HEK293T (cell line): ENCODE measurements at regions not wholly inside any gene's neighbourhood (a gene's known extent, or its start where the extent isn't known, plus 50 kb on each side); places are given as distances from the start of the nearest gene placed in this dataset.

Experiments used
- CTCF ChIA-PET: fragments of 350-600 bp; formaldehyde crosslinking; extraction: SDS; loops from one replicate; lab custom pipeline; 2021; ENCODE audit warnings: antibody characterized with exemption, inconsistent platforms; lab: Yijun Ruan, JAX
- POLR2A ChIA-PET: fragments of 350-600 bp; formaldehyde crosslinking; extraction: SDS; loops from one replicate; lab custom pipeline; 2020; ENCODE audit warnings: antibody characterized with exemption, inconsistent platforms; lab: Yijun Ruan, JAX
- DNase-seq: peaks from one replicate; pipeline ENCODE4 v3.0.0; 2012; ENCODE audit warnings: mixed read lengths; ENCODE audit errors: extremely low spot score
- ARNT ChIP-seq: fragments of 450-650 bp; IDR thresholded peaks from 2 replicates; pipeline ENCODE4 v1.6.1; 2017; ENCODE audit warnings: mild to moderate bottlenecking
- BHLHE40 ChIP-seq: fragments of 450-650 bp; IDR thresholded peaks from 2 replicates; pipeline ENCODE4 v1.6.1; 2016; ENCODE audit warnings: mild to moderate bottlenecking, moderate library complexity, borderline replicate concordance
- CTBP1 ChIP-seq: fragments of 450-650 bp; IDR thresholded peaks from 2 replicates; pipeline ENCODE4 v1.6.1; 2016; ENCODE audit warnings: borderline replicate concordance
- ELF4 ChIP-seq: fragments of 450-650 bp; IDR thresholded peaks from 2 replicates; pipeline ENCODE4 v1.6.1; 2017; ENCODE audit warnings: antibody characterized with exemption
- FOXA1 ChIP-seq: fragments of 450-650 bp; IDR thresholded peaks from 2 replicates; pipeline ENCODE4 v1.6.1; 2016; ENCODE audit warnings: mild to moderate bottlenecking
- FOXK2 ChIP-seq: fragments of 450-650 bp; IDR thresholded peaks from 2 replicates; pipeline ENCODE4 v1.6.1; 2016; ENCODE audit warnings: mild to moderate bottlenecking
- FOXM1 ChIP-seq: fragments of 450-650 bp; IDR thresholded peaks from 2 replicates; pipeline ENCODE4 v1.6.1; 2017; ENCODE audit warnings: mild to moderate bottlenecking, borderline replicate concordance
- HDGF ChIP-seq: fragments of 450-650 bp; IDR thresholded peaks from 2 replicates; pipeline ENCODE4 v1.6.1; 2017; ENCODE audit warnings: antibody characterized with exemption, borderline replicate concordance
- L3MBTL2 ChIP-seq: fragments of 450-650 bp; conservative IDR thresholded peaks from 2 replicates; pipeline ENCODE4 v1.6.1; 2016; ENCODE audit warnings: mild to moderate bottlenecking
- LEF1 ChIP-seq: fragments of 450-650 bp; IDR thresholded peaks from 2 replicates; pipeline ENCODE4 v1.6.1; 2017; ENCODE audit warnings: mild to moderate bottlenecking, borderline replicate concordance
- NFRKB ChIP-seq: fragments of 450-650 bp; IDR thresholded peaks from 2 replicates; pipeline ENCODE4 v1.6.1; 2016; ENCODE audit warnings: mild to moderate bottlenecking, moderate library complexity
- SP1 ChIP-seq: fragments of 450-650 bp; IDR thresholded peaks from 2 replicates; pipeline ENCODE4 v1.6.1; 2017
- SUZ12 ChIP-seq: fragments of 450-650 bp; IDR thresholded peaks from 2 replicates; pipeline ENCODE4 v1.6.1; 2016; ENCODE audit warnings: mild to moderate bottlenecking
- TARDBP ChIP-seq: fragments of 450-650 bp; IDR thresholded peaks from 2 replicates; pipeline ENCODE4 v1.6.1; 2016
- ZNF384 ChIP-seq: fragments of 450-650 bp; IDR thresholded peaks from 2 replicates; pipeline ENCODE4 v1.6.1; 2016
- TF ChIP-seq, protein P1 (sequence below): fragments of 450-650 bp; IDR thresholded peaks from 2 replicates; pipeline ENCODE4 v1.6.1; 2016

- no peak for TF ChIP-seq HDGF
- no peak for TF ChIP-seq ELF4
- TF ChIP-seq FOXK2, result no peak
- TF ChIP-seq FOXM1, result no peak
- no peak for TF ChIP-seq LEF1
- TF ChIP-seq NFRKB, result no peak
- no peak for TF ChIP-seq ZNF384
- no peak for TF ChIP-seq FOXA1
- no peak for TF ChIP-seq BHLHE40
- no peak for TF ChIP-seq L3MBTL2
- TF ChIP-seq, protein P1, sequence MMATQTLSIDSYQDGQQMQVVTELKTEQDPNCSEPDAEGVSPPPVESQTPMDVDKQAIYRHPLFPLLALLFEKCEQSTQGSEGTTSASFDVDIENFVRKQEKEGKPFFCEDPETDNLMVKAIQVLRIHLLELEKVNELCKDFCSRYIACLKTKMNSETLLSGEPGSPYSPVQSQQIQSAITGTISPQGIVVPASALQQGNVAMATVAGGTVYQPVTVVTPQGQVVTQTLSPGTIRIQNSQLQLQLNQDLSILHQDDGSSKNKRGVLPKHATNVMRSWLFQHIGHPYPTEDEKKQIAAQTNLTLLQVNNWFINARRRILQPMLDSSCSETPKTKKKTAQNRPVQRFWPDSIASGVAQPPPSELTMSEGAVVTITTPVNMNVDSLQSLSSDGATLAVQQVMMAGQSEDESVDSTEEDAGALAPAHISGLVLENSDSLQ, result no peak
- no peak for TF ChIP-seq TARDBP
- no peak for TF ChIP-seq CTBP1
- no peak for TF ChIP-seq ARNT
- TF ChIP-seq SUZ12, result no peak
- TF ChIP-seq SP1, result no peak
- CTCF ChIA-PET, result no interaction called here
- POLR2A ChIA-PET, result no interaction called here
- DNase-seq, result no peak
These were observed 130.8 kb upstream of the ID2 start for GRCh38 chr2:8550937-8551621.

GRCh38 chr2:8551622-8552074 lies 130.2 kb upstream of the ID2 start:
- POLR2A ChIA-PET, result no interaction called here
- CTCF ChIA-PET, result no interaction called here

DNA sequence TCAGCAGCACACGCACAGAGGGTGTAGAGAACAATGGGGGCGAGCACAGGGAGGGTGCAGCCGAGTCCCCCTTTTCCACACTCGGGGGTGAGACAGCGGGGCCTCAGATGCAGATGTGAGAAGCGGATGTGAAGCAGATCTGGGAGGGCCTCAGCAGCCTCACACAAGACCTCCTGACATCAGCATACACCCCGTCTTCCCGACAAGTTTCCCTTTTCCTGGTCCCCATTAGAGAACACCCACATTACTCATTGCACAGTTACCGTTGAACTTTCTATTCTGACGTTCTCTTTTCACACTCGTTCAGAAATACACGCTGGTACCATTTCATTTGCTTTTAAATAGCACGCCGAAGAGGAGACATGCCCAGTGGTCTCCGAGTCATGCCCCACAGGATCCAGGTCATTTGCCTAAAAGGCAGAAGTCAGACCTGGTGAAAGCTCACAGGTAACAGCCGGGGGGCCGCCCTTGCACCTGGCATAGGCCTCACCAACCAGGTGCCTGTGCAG lies 129.5 kb upstream of the ID2 start:
- ChIA-PET CTCF (no interaction called here), POLR2A (no interaction called here)
- TF ChIP-seq FOXM1, result no peak
- no peak for TF ChIP-seq LEF1
- no peak for TF ChIP-seq ZNF384
- TF ChIP-seq TARDBP, result no peak
- TF ChIP-seq HDGF, result no peak
- TF ChIP-seq FOXA1, result no peak
- TF ChIP-seq L3MBTL2, result no peak
- no peak for TF ChIP-seq FOXK2
- no peak for TF ChIP-seq SUZ12
- TF ChIP-seq SP1, result no peak
- no peak for TF ChIP-seq CTBP1
- TF ChIP-seq BHLHE40, result no peak
- TF ChIP-seq NFRKB, result no peak
- no peak for TF ChIP-seq ELF4
- TF ChIP-seq, protein P1, result no peak
- no peak for TF ChIP-seq ARNT
- no peak for DNase-seq

More at GRCh38 chr2:8551622-8552074, 130.2 kb upstream of the ID2 start:
- no peak for DNase-seq
- TF ChIP-seq ZNF384, result no peak
- no peak for TF ChIP-seq FOXA1
- TF ChIP-seq FOXM1, result no peak
- TF ChIP-seq CTBP1, result no peak
- TF ChIP-seq NFRKB, result no peak
- TF ChIP-seq, protein P1, result no peak
- no peak for TF ChIP-seq ARNT
- TF ChIP-seq L3MBTL2, result no peak
- no peak for TF ChIP-seq HDGF
- TF ChIP-seq BHLHE40, result no peak
- no peak for TF ChIP-seq LEF1
- TF ChIP-seq ELF4, result no peak
- TF ChIP-seq SP1, result no peak
- TF ChIP-seq FOXK2, result no peak
- TF ChIP-seq SUZ12, result no peak
- no peak for TF ChIP-seq TARDBP

GRCh38 chr2:8553643-8554042 lies 128.2 kb upstream of the ID2 start:
- DNase-seq, result no peak
- POLR2A ChIA-PET, result no interaction called here
- CTCF ChIA-PET, result no interaction called here
- TF ChIP-seq FOXA1 (no peak), FOXK2 (no peak), SUZ12 (no peak), L3MBTL2 (no peak), SP1 (no peak), TARDBP (no peak), ELF4 (no peak), LEF1 (no peak), HDGF (no peak), FOXM1 (no peak), ZNF384 (no peak), ARNT (no peak), BHLHE40 (no peak), CTBP1 (no peak), NFRKB (no peak)
- TF ChIP-seq, protein P1, result no peak

GRCh38 chr2:8554296-8554806 lies 127.5 kb upstream of the ID2 start:
- ChIA-PET CTCF (no interaction called here), POLR2A (no interaction called here)
- no peak for DNase-seq
- TF ChIP-seq FOXM1 (no peak), NFRKB (no peak)
